ENCODE measurements at regions not wholly inside any gene's neighbourhood (a gene's known extent, or its start where the extent isn't known, plus 50 kb on each side); places are given as distances from the start of the nearest gene placed in this dataset.
"Not testable (repeated sequence)": the region's sequence is repeated elsewhere in the genome, so short reads cannot be mapped to it uniquely, and the experiment has no call there.

- not testable (repeated sequence) for DNase-seq
Measured at GRCh38 chr5:114148728-114149127, 213.1 kb upstream of the KCNN2 start.

DNA sequence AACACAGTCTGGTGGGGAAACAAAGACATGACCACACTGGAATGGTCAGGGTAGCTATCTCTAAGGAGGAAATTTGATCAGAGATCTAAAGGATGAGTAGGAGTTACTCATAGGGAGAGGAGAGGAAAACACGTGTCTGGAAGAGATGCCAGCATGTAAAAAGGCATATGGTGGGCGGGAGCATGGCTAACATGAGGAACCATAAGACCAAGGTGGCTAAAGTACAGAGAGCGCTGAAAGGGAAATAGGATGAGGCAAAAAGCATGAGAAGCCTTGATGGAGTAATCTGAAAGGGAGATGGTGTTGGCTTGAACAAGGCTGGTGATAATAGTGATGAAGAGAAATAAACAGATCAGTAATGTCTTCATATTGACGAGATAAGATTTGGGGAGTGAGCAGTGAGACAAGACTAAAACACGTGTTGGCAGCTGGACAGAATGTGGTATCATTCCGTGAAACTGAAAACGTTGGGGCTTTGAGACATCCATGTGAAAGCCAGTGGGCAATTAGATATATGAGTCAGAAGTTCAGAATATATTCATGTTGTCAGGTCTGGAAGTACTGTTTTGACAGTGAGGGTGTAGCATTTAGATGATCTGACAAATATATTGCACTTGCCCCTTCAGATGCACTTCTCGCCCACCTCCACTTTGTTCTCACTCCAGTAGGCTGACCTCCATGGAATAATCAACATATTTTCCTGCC is 209.1 kb upstream of the KCNN2 start:
- no peak for DNase-seq

DNA sequence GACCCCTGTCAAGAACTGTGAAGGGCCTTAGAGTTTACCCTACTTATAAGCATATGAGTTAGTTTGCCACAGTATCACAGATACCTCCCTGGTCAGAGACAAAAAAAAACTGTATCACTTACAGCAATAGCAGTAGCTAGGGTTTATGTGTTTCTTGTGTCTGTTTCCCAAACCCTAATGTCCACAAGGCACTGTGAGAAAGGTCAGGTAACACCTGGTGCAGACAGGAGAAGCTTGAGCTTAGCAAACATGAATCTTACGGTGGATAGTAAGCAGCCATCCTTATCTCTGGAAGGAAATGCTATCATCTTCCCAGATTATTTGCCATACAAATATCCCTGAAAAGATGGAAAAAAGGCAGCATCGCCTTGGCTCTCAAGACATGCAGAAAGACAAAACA is 208.5 kb upstream of the KCNN2 start:
- no peak for DNase-seq

GRCh38 chr5:114153833-114154232 is 208.0 kb upstream of the KCNN2 start:
- no peak for DNase-seq

DNA sequence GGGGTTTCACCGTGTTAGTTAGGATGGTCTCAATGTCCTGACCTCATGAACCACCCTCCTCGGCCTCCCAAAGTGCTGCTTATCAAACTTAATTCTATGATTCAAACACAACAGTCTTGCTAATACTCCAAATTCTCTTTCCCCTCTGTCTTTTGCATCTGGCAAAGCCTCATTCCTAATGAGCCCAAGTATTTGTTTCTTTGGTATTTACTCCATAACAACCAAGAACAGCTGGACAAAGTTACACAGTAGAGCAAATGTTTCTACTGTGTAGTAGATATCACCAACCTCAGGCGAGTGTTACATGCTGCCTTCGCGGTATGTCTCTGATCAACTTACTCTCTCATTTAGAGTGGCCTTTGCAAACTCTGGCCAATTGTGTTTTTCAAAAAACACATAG is 195.8 kb upstream of the KCNN2 start:
- DNase-seq, result no peak

DNA sequence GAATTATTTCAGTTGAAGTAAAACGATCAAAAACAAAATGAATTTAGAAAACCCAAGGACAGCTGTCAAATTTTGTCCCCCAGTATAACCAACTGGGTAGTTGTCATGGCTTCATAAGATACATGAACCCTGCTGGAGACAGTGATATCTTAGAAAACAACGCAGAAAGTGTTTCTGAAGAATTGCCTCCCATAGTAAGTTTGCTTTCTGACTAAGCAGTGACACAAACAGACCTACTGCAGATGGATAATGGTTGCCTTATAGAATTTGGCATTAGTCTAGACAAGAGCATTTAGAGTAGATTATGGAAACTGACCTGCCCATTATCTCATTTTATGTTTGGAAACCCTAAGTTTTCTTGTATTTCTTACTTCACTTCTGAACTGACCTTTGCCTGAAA is 187.7 kb upstream of the KCNN2 start:
- DNase-seq, result no peak

DNA sequence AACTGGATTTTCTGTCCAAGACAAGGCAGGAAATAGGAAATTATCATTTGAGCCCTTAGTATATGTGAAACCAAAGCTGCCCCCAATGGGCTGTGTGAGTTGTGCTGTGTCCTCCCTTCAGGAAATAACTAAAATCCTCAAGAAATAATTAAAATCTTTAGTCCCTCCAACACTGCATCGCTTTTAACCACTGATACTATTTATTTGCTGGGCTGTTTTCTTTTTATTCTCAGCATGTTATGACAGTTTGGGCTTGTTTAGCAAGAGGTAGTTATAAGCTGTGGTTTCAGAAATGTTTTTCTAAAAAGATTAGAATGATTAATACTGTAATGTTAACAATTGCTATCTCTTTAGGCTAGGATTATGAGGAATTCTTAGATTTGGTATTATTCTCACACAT is 187.0 kb upstream of the KCNN2 start:
- DNase-seq, result no peak

DNA sequence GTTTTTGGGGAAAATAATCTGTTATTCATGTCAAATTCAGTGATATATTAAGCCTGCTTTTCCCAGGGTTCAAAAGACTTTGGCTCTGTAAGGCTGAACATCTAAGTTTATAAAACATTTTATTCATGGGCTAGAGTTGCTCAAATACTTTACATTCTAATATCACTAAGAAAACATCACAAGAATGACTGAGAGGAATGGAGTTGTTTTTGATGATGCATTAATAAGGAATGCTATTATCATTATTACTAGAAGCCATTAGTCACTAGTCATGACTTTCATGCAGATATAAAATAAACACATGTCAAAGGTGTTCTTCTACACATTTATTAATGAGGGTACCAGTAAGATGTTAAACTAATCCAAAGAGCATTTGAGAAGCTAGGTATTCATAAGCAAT is 185.5 kb upstream of the KCNN2 start:
- DNase-seq, result no peak

GRCh38 chr5:114179134-114179533 is 182.7 kb upstream of the KCNN2 start:
- DNase-seq, result no peak

- DNase-seq, result no peak
Measured at GRCh38 chr5:114184006-114184405, 177.9 kb upstream of the KCNN2 start.

- no peak for DNase-seq
Measured at GRCh38 chr5:114185274-114185673, 176.6 kb upstream of the KCNN2 start.

DNA sequence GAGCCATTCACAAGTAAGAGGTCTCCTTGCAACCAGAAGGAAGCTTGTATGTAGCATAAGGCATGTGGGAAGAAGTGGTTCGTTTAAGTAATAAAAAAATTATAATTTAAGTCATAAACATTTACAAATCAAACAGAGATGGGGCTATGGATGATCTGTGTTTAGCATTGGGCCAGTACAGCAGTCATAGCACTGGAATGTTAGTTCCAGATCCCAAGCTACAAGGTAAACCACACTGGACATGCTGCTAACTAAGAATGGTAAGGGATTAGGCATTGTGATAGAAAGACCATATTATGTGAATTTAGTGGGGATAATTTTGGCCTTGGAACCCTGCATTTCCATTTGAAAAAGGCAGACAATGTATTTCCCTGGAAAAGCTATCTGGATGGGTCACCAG is 170.4 kb upstream of the KCNN2 start:
- DNase-seq, result no peak

DNA sequence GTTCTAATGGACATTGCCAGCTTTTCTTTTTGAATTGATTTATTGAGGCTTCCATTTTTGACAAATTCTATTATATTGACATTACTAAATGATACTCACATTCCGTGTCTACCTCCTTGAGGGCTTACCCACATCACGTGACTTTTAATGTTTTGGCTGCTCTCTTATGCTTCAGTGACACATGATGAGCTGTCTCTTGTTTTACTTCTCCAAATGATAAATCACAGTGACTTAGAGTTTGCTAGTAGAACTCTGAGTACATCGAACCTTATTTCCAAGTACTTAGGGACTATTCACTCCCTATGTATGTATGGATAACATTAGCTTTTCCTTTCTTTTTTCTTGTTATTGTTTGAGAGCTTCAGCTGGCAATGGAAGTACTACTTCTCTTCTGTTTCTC is 169.8 kb upstream of the KCNN2 start:
- DNase-seq, result no peak

GRCh38 chr5:114201332-114201731 is 160.5 kb upstream of the KCNN2 start:
- no peak for DNase-seq

GRCh38 chr5:114204923-114205322 is 156.9 kb upstream of the KCNN2 start:
- no peak for DNase-seq

DNA sequence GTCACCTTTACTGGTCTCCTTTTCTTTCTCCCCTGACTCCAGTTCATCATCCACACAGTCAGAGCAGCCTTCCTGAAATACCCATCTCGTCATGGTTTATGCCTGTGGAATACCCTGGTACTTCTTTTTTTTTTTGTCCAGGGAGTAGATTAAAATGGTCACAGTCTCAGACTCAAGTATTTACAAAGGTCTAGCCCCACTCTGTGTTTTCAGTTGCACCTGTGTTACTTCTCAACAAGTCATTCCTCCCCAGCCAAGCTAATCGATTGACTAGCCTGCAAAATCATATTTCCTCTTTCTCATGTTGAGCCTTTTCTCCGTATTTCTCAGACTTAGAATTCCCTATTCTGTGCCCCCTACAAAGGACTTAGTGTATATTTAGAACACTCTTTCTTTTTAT is 155.2 kb upstream of the KCNN2 start:
- no peak for DNase-seq

GRCh38 chr5:114207615-114208014 is 154.3 kb upstream of the KCNN2 start:
- DNase-seq, result no peak

DNA sequence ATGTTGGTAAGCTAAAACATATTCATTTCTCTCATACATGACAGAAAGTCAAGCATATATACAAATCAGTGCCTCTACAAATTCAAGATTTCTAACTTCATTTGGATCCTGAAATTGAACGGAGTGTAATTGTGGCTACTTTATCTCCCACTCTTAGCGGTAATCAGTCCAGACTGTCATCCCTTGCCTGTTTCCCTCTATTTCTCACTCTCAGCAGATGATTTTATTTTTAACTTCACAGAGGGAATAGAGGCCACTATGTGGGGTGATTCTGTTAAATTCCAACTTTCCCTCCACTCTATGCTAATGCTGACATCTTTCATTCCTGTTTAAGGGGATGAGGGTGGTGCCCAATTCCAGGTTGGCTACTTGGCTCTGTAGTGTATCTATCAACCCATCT is 153.8 kb upstream of the KCNN2 start:
- no peak for DNase-seq

GRCh38 chr5:114208588-114208987 is 153.3 kb upstream of the KCNN2 start:
- DNase-seq, result no peak

DNA sequence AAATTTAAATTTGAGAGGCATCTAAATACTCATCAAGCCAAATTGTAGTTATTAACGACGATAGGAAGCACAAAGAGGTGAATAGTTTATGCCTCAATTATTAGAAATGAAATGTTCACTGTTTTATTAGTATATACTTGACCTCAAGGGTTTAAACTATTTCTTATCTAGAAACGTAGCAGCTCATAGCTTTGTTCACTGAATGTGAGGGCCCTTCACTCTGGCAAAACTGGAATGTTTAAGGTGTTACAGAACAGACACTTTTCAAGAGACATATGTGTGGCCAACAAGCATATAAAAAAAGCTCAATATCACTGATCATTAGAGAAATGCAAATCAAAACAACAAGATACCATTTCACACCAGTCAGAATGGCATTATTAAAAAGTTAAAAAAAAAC is 151.2 kb upstream of the KCNN2 start:
- no peak for DNase-seq

DNA sequence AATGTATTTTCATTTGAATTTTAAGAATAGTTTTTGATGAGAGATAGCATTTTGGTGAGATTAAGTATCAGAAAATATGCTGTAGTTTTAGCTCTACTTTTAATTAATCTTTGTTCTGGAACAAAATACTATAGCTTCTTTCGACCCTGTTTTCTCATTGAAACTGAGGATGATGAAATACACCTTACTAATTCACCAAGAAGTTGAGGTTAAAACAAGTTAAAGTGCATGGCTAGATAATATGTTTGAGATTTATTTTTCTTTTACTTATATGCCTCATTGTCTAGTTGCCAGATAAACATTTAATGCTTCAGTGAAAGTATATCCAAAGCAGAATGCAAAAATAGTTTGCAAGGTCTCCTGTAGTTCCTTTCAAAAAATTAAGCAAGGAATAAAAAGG is 140.1 kb upstream of the KCNN2 start:
- DNase-seq, result no peak

DNA sequence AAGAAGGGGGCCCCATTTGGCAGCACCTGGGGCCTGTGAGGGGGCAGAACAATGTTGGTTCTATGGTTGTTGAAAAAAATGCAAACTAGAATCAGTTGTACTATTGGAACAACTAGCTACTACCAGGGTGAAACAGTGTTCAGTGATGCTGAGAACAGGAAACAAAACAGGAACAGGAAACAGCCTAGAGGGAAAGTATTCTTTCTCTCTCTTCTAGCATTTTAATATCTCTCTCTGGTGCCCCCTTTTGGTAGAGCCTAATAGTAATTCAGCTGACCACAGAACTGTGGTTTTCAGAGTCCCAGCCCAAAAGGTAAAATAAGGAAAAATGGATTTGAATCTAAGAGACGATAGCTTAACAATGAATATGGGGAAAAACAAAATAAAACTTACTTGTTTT is 138.0 kb upstream of the KCNN2 start:
- DNase-seq, result no peak

DNA sequence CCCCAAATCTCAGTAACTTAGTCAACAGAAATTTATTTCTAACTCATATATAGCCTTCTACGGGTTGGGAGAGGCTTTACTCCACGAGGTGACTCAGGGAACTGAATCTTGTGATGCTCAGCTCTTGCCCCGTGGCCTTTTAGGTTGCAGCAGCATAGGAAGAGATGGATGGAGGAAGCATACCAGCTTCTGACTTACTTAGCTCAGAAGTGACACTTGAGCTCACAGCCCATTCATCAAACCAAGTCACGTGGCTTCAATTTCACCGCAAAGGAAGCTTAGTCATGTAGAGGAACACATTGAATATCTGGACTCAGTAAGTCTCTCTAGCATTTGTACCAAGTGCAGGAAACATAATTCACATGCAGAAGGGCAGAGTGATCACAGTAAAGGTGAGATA is 124.1 kb upstream of the KCNN2 start:
- no peak for DNase-seq

DNA sequence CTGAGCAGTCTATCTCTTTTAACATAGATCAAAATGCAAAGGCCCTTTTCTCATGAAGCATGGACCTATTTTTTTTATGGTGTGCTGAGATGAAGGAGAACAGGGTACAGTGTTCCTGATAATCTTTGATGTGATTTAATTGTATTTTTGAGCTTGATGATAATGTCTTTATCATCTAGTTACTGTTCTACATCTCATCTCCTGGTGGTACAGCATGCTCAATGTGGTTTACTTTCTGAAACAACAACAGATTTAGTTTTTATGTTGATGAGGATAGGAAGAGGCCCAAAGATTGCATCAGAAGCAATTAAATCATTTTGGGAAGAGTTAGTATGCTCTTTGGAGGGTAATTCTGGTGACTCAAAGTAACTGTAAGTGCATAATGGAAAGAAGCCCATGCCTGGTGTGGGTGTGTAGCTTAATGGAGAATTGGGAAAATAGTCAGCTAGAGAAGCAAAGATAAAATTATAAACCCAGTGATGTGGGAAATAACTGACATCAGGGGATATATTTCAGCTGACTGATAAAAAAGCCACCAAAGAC is 123.0 kb upstream of the KCNN2 start:
- DNase-seq, result no peak

Measured in anterior cingulate cortex (tissue), 58 donors.